EL (cell line): ENCODE measurements at regions not wholly inside any gene's neighbourhood (a gene's known extent, or its start where the extent isn't known, plus 50 kb on each side); places are given as distances from the start of the nearest gene placed in this dataset.
"Not testable (repeated sequence)": the region's sequence is repeated elsewhere in the genome, so short reads cannot be mapped to it uniquely, and the experiment has no call there.

Experiments used
- DNase-seq: peaks from one replicate; pipeline ENCODE4 v3.0.0-alpha.2; 2016

DNA sequence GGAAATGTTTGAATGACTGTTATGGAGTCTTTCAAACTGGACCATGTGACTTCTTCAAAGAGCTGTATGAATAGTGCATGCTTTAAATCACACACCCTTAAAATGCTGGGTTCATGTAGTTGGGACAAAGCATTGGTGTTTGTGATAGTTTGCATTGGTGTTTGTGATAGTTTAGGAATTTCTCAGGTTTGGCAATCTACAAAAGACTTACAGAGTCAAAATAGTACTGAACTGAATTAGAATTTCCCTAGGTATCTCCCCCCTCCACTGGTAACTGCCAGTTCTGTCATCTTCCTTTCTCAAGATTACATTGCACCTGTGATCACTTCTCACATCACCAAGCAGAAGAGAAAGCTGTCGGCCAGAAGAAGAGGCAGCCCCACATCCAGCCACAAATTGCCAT lies 261.1 kb downstream of the GATA3 start:
- no peak for DNase-seq

- no peak for DNase-seq
Observed at GRCh38 chr10:8316284-8316683, 261.8 kb downstream of the GATA3 start.

- DNase-seq, result not testable (repeated sequence)
Observed at GRCh38 chr10:8318429-8318828, 263.9 kb downstream of the GATA3 start.

DNA sequence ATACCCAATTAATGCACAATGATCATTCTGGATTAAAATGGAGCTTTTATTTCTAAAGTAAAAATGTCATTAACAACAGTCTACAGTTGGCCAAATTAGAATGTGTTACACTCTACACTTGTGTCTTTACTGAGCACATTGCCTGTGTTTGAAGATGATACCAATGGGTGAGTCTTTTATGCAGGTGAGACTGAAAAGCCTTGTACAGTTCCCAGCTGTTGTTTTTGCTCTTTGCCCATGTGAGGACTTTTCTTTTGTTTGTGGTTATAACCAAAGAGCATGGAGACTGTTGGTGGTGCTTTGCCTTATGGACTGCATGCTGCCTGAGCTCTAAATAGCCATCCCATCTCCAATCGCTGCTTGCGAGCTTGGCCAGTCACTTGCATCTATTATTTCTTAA lies 264.5 kb downstream of the GATA3 start:
- DNase-seq, result no peak

DNA sequence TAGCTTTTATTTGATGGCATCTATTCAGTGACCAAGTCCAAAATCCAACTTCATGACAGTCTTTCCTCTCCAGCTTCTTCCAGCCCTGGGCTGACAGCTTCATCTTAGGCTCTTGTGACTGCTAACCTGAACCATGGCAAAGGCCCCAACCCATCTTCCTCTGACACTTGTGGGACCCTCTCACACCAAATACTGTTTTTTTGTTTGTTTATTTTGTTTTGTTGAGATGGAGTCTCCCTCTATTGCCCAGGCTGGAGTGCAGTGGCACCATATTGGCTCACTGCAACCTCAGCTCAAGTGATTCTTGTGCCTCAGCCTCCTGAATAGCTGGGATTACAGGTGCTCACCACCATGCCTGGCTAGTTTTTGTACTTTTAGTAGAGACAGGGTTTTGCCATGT lies 265.2 kb downstream of the GATA3 start:
- no peak for DNase-seq

- DNase-seq, result no peak
Observed at GRCh38 chr10:8321990-8322389, 267.5 kb downstream of the GATA3 start.

DNA sequence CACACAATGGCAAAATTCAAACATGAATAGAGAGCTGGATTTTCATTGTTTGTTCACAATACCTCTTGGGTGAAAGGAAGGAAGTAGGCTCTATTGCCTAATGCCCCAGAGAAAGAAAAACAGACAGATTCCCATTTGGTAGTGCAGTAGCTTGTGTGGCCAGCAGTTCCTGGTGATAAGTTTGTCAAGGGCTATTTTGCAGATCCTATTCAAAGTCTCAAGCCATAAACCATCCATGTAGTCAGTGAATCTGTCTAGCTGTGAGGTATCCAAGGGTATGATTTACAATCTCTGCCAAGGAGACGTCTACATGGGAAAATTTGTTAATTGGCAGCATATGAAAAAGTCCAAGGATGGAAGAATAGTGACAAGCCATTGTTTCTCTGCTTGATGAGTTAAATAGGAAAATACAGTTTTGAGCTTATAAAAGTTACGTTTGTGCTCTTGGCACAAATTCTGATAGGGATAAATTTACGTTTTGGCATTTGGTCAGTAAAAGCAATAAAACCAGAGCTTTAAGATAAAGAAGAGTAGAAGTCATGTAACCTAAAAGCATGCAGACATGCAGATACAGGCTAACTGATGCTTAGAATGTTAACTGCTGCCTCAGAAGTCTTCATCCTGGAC lies 269.1 kb downstream of the GATA3 start:
- DNase-seq, result no peak

GRCh38 chr10:8325024-8325980 lies 270.8 kb downstream of the GATA3 start:
- no peak for DNase-seq

GRCh38 chr10:8326396-8327139 lies 272.1 kb downstream of the GATA3 start:
- no peak for DNase-seq

GRCh38 chr10:8327140-8327423 lies 272.6 kb downstream of the GATA3 start:
- no peak for DNase-seq

DNA sequence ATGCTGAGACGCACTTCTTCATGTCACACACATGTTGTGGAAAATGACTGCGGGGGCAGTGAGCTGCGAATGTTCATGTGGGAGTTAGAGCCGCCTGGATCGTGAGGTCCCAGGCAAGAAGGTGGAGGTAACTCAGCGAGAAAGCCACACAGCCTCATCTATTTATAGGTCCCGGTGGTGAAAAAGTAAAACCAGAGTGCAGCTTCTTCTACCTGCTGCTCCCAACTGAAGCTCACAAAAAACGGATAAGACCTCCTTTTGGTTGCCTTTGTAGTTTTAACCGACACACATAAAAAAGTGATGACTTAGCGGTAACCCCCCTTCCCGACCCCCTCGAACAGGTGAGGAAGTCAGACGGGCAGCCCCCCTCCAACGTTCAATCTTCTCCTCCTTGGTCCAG lies 276.9 kb downstream of the GATA3 start:
- no peak for DNase-seq

DNA sequence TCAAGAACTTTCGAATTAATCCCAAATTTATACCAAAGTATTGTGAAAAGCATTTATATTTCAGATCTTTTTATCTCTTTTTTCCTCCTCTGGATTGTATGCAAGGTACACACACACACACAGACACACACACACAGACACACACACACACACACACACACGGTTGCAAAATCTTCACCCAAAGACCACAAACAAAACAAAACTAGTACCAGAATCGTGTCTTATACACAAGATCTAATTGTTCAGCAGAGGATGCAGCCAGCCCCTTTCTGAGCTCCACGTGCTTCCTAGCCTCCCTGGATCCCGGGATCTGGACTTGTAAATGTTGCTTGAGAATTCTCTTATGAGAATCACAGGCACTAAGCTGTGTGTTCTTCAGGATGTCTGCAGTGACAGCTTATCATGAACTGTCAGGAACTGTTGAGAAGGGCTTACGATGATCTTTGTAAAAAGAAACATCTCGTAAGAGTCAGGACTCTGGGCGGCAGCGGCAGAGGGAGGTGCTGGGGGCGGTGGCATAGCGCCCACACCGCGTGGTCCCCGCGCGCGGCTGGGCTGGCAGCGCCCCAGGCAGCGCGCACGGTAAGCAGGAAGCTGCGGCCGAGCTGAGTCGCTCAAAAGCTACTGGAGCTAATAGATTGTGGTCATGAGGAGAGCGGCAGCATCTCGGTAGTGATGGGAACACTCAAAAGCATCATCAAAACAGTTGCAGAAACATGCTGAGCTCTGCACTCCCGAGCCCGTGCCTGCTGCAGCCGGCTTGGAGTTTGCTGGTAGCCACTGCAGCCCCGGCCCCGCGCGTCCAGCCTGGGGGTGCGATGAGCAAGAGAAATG lies 277.6 kb downstream of the GATA3 start:
- peak; percentile 23 for DNase-seq

DNA sequence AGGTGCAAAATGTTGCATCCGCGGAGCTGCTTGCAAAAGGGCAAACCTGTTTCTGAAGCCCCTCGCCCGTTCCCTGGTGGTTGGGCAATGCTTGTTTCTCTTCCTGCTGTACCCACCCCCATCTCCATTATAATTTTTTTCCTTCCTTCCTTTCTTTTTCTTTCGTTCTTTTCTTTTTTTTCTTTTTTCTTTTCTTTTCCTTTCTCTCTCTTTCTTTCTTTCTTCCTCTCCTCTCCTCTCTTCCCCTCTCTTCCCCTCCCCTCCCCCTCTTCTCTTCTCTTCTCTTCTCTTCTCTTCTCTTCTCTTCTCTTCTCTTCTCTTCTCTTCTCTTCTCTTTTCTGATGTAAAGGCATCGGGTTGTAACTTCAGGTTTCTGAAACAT lies 278.2 kb downstream of the GATA3 start:
- DNase-seq, result no peak

- no peak for DNase-seq
Observed at GRCh38 chr10:8334631-8335030, 280.1 kb downstream of the GATA3 start.

DNA sequence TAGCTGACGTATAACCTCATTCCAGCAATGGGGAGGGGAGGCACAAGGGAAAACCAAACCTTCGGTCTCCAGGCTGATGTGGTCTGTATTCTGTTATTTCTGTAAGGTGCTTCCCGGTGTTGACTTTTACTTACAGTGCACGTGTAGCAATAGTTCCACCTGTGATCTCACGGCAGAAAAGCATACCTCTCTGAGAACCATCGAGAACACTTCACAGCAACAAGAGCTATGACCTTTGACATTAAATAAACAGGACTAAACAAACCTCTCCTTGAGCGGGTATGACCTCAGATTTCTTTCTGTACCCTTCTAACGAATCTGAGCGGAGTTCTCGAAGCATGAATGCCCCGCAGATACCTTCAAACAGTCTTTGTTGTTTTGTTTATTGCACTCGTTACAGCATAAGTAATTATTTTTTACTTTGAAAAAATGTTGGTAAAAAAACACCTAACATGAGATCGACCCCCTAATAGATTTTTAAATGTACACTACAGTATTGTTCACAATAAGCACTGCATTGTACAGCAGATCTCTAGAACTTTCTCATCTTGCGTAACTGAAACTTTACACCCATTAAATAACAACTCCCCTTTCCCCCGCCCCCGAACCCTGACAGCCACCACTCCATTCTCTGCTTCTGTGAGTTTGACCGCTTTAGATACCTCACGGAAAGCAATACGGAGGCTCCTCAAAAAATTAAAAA lies 282.3 kb downstream of the GATA3 start:
- DNase-seq, result no peak

- DNase-seq, result no peak
Observed at GRCh38 chr10:8337332-8337651, 282.8 kb downstream of the GATA3 start.

DNA sequence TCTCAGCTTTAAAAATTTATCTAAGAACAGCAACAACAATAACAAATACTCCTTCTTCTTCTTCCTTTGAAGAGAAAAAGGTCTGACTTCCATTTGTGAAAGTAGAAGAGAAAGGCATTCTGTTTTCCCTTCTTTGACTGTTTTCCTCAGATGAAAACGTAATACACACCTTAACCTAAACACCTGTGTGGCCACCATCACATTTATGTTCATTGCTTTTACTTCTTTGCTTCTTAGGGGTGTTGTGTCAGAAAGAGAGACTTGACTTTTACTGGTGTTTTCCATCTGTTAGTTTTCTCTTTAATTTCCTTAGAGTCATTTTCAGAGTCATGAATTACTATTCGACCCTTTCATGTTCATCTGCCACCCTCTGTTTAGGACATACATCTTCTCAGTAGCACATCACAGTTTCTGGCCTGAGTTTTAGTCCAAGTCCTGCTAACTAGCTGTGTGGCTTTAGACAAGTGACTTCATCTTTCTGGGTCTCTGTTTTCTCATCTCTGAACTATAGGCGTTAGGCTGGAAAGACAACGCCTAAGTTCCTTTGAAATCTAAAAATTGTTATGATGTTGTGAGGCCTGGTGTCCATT lies 283.8 kb downstream of the GATA3 start:
- no peak for DNase-seq

GRCh38 chr10:8344756-8345155 lies 290.3 kb downstream of the GATA3 start:
- DNase-seq, result no peak

GRCh38 chr10:8346861-8347260 lies 292.4 kb downstream of the GATA3 start:
- no peak for DNase-seq

GRCh38 chr10:8347614-8348013 lies 293.1 kb downstream of the GATA3 start:
- DNase-seq, result not testable (repeated sequence)

DNA sequence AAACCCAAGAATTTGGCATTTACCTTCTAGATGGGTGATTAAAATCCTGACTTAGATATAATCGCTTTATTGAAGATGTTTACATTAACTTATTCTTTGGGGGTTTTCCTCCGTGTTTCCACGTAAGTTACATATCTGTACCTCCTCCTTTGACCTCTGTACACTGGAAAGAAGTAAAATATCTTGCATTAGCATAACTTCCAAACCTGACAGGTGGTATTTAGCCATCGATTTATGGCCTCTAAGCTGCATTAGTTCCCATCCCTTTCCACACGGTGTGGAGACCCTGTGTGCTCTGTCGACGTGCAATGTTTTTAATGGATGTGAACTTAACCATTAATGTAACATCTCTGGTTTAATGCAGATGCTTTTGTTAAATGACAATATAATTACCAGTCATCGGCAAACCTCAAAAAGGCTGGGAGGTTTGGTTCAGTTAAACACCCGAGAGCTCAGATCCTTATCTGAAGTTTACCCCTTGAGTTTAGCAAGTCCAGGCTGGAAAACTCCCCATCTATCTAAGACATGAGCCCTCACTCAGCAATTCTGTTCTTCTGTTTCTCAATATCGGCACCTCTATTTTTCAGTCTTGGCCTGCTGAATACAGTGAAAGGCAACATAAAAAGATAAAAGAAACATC lies 295.2 kb downstream of the GATA3 start:
- DNase-seq, result no peak
